ENCODE measurements at regions not wholly inside any gene's neighbourhood (a gene's known extent, or its start where the extent isn't known, plus 50 kb on each side); places are given as distances from the start of the nearest gene placed in this dataset.

DNA sequence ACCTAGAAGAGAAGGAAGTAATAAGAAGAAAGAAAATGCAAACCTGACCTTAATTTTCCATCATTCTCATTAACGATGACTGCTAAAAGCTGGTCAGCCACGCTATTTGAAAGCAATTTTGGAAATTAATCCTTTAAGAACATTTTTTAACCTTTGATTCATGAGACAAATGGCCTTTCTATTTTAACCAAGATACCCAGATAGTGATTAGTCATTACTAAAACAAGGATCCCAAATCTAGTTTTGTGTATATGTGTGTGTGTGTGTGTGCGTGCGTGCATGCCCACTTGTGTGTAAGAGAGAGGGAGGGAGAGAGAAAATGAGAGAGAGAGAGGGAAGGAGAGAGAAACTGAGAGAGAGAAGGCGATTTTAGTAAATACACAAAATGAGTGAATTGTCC is 329.5 kb downstream of the DEPDC1B start:
- no peak for DNase-seq
- H3K9me3 ChIP-seq = no peaks in the 10 kb centered on the region
- no peaks in the 10 kb centered on the region for H3K4me1 ChIP-seq
- 75 to 76% methylated on average over 5 of the region's 5 CpGs for WGBS, 2 donors
- no peak for TF ChIP-seq POLR2A (IDR thresholded peaks at IDR 0.05)
- TF ChIP-seq, protein P1, sequence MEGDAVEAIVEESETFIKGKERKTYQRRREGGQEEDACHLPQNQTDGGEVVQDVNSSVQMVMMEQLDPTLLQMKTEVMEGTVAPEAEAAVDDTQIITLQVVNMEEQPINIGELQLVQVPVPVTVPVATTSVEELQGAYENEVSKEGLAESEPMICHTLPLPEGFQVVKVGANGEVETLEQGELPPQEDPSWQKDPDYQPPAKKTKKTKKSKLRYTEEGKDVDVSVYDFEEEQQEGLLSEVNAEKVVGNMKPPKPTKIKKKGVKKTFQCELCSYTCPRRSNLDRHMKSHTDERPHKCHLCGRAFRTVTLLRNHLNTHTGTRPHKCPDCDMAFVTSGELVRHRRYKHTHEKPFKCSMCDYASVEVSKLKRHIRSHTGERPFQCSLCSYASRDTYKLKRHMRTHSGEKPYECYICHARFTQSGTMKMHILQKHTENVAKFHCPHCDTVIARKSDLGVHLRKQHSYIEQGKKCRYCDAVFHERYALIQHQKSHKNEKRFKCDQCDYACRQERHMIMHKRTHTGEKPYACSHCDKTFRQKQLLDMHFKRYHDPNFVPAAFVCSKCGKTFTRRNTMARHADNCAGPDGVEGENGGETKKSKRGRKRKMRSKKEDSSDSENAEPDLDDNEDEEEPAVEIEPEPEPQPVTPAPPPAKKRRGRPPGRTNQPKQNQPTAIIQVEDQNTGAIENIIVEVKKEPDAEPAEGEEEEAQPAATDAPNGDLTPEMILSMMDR (IDR thresholded peaks at IDR 0.05) = no peak
- intact Hi-C loops (cut with DNase I) = no loop called here
- H3K27ac ChIP-seq = no peak overlapping the region
- no peaks in the 10 kb centered on the region for H3K36me3 ChIP-seq
- H3K27me3 ChIP-seq = no peaks in the 10 kb centered on the region
- H3K4me3 ChIP-seq = no peak overlapping the region

DNA sequence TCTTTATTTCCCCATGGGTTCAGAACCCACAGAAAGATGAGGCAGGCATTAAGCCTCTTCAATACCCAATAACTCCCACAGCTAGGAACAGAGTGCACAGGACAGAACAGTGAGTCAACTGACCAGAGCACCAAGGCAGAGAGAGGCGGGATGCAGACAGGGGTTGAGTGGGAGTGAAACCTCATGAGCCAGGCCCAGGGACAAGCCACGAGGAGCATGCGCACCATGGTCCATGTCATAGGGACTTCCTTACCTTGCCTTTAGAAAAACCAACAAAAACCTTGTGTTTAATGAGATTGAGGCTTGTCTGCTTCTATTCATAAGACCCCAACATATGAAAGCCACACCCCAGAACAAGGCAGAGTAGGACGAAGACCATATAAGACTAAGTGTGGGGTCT is 330.6 kb downstream of the DEPDC1B start:
- Histone ChIP-seq H3K9me3 (no peaks in the 10 kb centered on the region), H3K36me3 (no peaks in the 10 kb centered on the region), H3K4me1 (no peaks in the 10 kb centered on the region), H3K27me3 (no peaks in the 10 kb centered on the region), H3K27ac (no peak overlapping the region), H3K4me3 (no peak overlapping the region)
- no peak for DNase-seq
- 91 to 92% methylated on average over 4 of the region's 4 CpGs for WGBS, 2 donors
- intact Hi-C loops (cut with DNase I) = no loop called here
- no peak for TF ChIP-seq POLR2A (IDR thresholded peaks at IDR 0.05)
- TF ChIP-seq, protein P1 (IDR thresholded peaks at IDR 0.05) = no peak

DNA sequence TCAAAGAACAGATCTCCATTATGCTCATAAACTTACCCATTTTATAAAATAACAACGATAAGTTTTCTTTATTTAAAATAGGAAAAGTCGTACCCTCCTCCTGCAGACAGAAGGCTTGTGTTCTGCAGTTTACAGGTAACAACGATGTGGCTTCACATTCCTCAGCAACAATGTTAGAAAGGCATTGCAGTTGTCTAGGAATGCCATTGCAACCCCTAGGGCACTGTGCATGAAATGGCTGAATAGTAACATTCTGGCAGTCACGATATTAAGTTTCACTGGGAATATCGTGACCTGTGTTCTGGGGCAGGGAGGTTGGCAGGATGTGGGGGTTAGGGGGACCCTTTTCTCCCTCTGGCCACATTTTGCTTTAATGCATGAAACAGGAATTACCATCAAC is 331.9 kb downstream of the DEPDC1B start:
- intact Hi-C loops (cut with DNase I) = no loop called here
- 84 to 92% methylated on average over 5 of the region's 5 CpGs for WGBS, 2 donors

DNA sequence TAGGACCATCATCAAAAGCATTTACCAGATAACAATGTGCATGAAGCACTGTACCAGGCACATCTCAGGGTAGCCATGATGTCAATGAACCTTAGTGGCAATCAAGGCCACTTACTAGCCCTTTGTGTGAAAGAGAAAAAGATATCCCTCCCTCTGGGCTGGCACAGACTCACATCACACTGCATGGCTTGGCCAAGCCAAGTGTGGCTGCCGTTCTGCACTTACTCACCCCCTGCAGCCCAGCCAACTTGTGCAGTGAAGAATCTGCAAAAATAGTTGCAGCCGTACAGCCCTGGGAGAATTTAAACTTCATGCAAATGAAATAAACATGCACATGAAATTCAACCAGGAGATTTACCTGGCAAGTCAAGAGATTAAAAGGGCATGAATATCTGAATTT is 333.5 kb downstream of the DEPDC1B start:
- no peak for DNase-seq
- H3K9me3 ChIP-seq = no peaks in the 10 kb centered on the region
- H3K4me1 ChIP-seq = no peaks in the 10 kb centered on the region
- no peak overlapping the region for H3K4me3 ChIP-seq
- 43% methylated on average over 2 of the region's 2 CpGs; no CpG with 5 or more reads in 1 of the 2 donors for WGBS, 2 donors
- intact Hi-C loops (cut with DNase I) = no loop called here
- H3K27me3 ChIP-seq = no peaks in the 10 kb centered on the region
- TF ChIP-seq POLR2A (IDR thresholded peaks at IDR 0.05) = no peak
- TF ChIP-seq, protein P1 (IDR thresholded peaks at IDR 0.05) = no peak
- H3K27ac ChIP-seq = no peak overlapping the region
- H3K36me3 ChIP-seq = no peaks in the 10 kb centered on the region

More for the DNA sequence above, 331.9 kb downstream of the DEPDC1B start:
- no peaks in the 10 kb centered on the region for H3K27me3 ChIP-seq
- TF ChIP-seq, protein P1 (IDR thresholded peaks at IDR 0.05) = no peak
- TF ChIP-seq POLR2A (IDR thresholded peaks at IDR 0.05) = no peak
- H3K27ac ChIP-seq = no peak overlapping the region
- no peak overlapping the region for H3K4me3 ChIP-seq
- no peaks in the 10 kb centered on the region for H3K36me3 ChIP-seq
- no peaks in the 10 kb centered on the region for H3K9me3 ChIP-seq
- H3K4me1 ChIP-seq = no peaks in the 10 kb centered on the region
- DNase-seq = no peak

DNA sequence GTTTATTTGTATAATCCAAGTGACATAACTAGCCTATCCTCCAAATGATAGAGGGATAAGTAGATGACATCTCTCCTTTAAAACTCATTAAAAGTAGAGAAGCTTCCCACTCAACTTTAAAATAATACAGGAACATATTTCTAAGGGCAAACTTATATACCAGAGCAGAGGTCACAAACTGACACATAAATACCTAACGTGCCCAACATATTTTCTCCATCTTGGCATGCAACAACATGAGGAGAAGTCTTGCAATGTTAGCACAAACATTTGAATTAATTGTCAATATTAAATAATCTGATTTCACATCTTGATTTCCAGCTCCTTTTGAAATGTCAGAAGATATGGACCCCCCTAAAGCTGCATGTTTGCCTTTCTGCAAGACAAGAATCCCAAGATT is 335.0 kb downstream of the DEPDC1B start:
- no peak for DNase-seq
- Histone ChIP-seq H3K4me3 (no peak overlapping the region), H3K9me3 (no peaks in the 10 kb centered on the region), H3K27me3 (no peaks in the 10 kb centered on the region), H3K27ac (no peak overlapping the region), H3K4me1 (no peaks in the 10 kb centered on the region), H3K36me3 (no peaks in the 10 kb centered on the region)
- WGBS, 2 donors = 31 to 38% methylated on average over 1 of the region's 1 CpG
- intact Hi-C loops (cut with DNase I) = no loop called here
- TF ChIP-seq, protein P1 (IDR thresholded peaks at IDR 0.05) = no peak
- TF ChIP-seq POLR2A (IDR thresholded peaks at IDR 0.05) = no peak
